HT1080 (cell line): ENCODE measurements at regions not wholly inside any gene's neighbourhood (a gene's known extent, or its start where the extent isn't known, plus 50 kb on each side); places are given as distances from the start of the nearest gene placed in this dataset.

Source experiments
- DNase-seq: peaks from one replicate; pipeline ENCODE4 v3.0.0-alpha.2; 2015; ENCODE audit warnings: low read depth

- DNase-seq = peak; percentile 1
Measured at GRCh38 chrY:3491423-3491822, 87.4 kb upstream of the TGIF2LY start.

GRCh38 chrY:3494539-3494938 is 84.3 kb upstream of the TGIF2LY start:
- DNase-seq = peak; percentile 56

DNA sequence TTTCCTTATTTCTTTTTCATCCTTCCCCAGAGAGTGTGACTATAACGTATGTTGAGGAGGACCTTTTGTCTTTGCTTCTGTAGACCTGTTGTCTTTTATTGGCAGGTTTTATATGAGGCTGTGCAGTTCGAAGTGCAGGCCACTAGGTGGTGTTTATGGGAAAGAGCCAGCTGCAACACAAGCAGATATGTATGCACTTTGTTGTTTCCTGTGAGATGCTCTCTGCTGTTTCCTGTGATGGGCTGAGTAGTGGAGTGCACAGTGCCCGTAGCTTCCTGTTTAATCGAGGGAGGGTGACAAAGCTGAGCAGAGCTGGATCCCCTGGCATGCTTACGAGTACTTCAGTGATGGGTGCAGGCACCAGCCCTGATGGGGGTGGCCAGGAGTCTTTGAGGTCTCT is 51.8 kb upstream of the TGIF2LY start:
- peak; percentile 45 for DNase-seq
